H1 (cell line): ENCODE measurements at regions not wholly inside any gene's neighbourhood (a gene's known extent, or its start where the extent isn't known, plus 50 kb on each side); places are given as distances from the start of the nearest gene placed in this dataset.

Experiments used
- CTCF ChIA-PET: fragments of 300-600 bp; sonication (Branson Sonifier 250); formaldehyde crosslinking; loops from one replicate; lab custom pipeline; 2021; ENCODE audit not compliant: partially characterized antibody; lab: Charles Lee
- POLR2A ChIA-PET: fragments of 300-600 bp; sonication (Branson Sonifier 250); formaldehyde crosslinking; loops from one replicate; lab custom pipeline; 2021; ENCODE audit warnings: inconsistent platforms; ENCODE audit not compliant: partially characterized antibody; lab: Charles Lee
- DNase-seq, 2 experiments: peaks; one replicate each; pipeline versions ENCODE4 v3.0.0 to v3.0.0-alpha.2; 2010 to 2022; ENCODE audit warnings: low spot score in 2 of 2, low read depth in 1 of 2, mixed read lengths in 1 of 2
- FAIRE-seq: peaks from 2 replicates; lab custom pipeline; 2011; peaks lifted over from hg19 to GRCh38; lab: Jason Lieb, UNC
- H2AFZ ChIP-seq: 2 replicates; pipeline ENCODE4 v1.8.1; 2012; ENCODE audit warnings: low read length, inconsistent platforms
- H2AK5ac ChIP-seq: 2 replicates; pipeline ENCODE4 v1.6.1; 2013; ENCODE audit warnings: low read depth, low read length
- H2BK120ac ChIP-seq: replicated peaks from 2 replicates; pipeline ENCODE3; 2013; ENCODE audit warnings: low read depth, low read length, inconsistent platforms
- H2BK12ac ChIP-seq: 2 replicates; pipeline ENCODE4 v1.6.1; 2013; ENCODE audit warnings: low read depth, low read length
- H2BK15ac ChIP-seq: 2 replicates; pipeline ENCODE4 v1.6.1; 2013; ENCODE audit warnings: low read length
- H2BK20ac ChIP-seq: 2 replicates; pipeline ENCODE4 v1.6.1; 2013; ENCODE audit warnings: low read length
- H2BK5ac ChIP-seq: 2 replicates; pipeline ENCODE4 v1.6.1; 2013; ENCODE audit warnings: low read depth, low read length
- H3K14ac ChIP-seq: 2 replicates; pipeline ENCODE4 v1.6.1; 2013; ENCODE audit warnings: inconsistent platforms; ENCODE audit not compliant: insufficient read length
- H3K18ac ChIP-seq: 2 replicates; pipeline ENCODE4 v1.6.1; 2013; ENCODE audit warnings: low read length; ENCODE audit errors: extremely low read depth
- H3K23ac ChIP-seq: 2 replicates; pipeline ENCODE4 v1.6.1; 2013; ENCODE audit warnings: inconsistent platforms; ENCODE audit not compliant: insufficient read length
- H3K23me2 ChIP-seq: 2 replicates; pipeline ENCODE4 v1.6.1; 2013; ENCODE audit warnings: low read depth, low read length
- H3K27ac ChIP-seq: 2 replicates; pipeline ENCODE4 v1.6.1; 2011; ENCODE audit warnings: low read depth, low read length, inconsistent platforms
- H3K27me3 ChIP-seq, 4 experiments: replicated peaks in 1 of 4; 1 replicate in 1 of 4; 2 replicates in 3 of 4; pipeline versions ENCODE4 v1.6.1 to v1.8.1; 2011 to 2013; ENCODE audit warnings: low read length in 3 of 4, mild to moderate bottlenecking in 3 of 4, inconsistent platforms in 2 of 4, mixed read lengths in 2 of 4, moderate library complexity in 1 of 4; ENCODE audit not compliant: control insufficient read depth in 3 of 4, insufficient read depth in 3 of 4; ENCODE audit errors: extremely low read depth in 1 of 4
- H3K36me3 ChIP-seq, 4 experiments: 2 replicates each; pipeline versions ENCODE4 v1.6.1 to v1.8.1; 2011 to 2013; ENCODE audit warnings: mild to moderate bottlenecking in 4 of 4, low read length in 3 of 4, moderate library complexity in 2 of 4, control low read depth in 1 of 4, inconsistent platforms in 1 of 4; ENCODE audit not compliant: insufficient read depth in 4 of 4, control insufficient read depth in 2 of 4
- H3K4ac ChIP-seq: replicated peaks from 2 replicates; pipeline ENCODE3; 2013; ENCODE audit warnings: low read length, low read depth, mixed read lengths, inconsistent platforms; ENCODE audit not compliant: insufficient read length
- H3K4me1 ChIP-seq, 4 experiments: replicated peaks in 1 of 4; 1 replicate in 1 of 4; 2 replicates in 3 of 4; pipeline versions ENCODE4 v1.6.1 to v1.8.1; 2011 to 2013; ENCODE audit warnings: low read length in 3 of 4, inconsistent platforms in 2 of 4, mixed read lengths in 1 of 4; ENCODE audit not compliant: insufficient read depth in 4 of 4, control insufficient read depth in 3 of 4
- H3K4me2 ChIP-seq, 2 experiments: 2 replicates each; pipeline versions ENCODE4 v1.6.1 to v1.8.1; 2011 to 2013; ENCODE audit warnings: low read depth in 2 of 2, low read length in 2 of 2, control low read depth in 1 of 2, inconsistent platforms in 1 of 2, mild to moderate bottlenecking in 1 of 2; ENCODE audit not compliant: insufficient read depth in 1 of 2
- H3K4me3 ChIP-seq, 4 experiments: fragments of 200-600, 300-600 bp in 1 of 4; sonication (generic), shearing (Covaris generic), sonication (Bioruptor Twin) in 1 of 4; 2 replicates each; pipeline versions ENCODE4 v1.5.1 to v1.8.1; 2011 to 2016; ENCODE audit warnings: low read length in 4 of 4, low read depth in 3 of 4, control low read depth in 2 of 4, inconsistent platforms in 2 of 4, mild to moderate bottlenecking in 2 of 4, mixed read lengths in 1 of 4, moderate library complexity in 1 of 4; ENCODE audit not compliant: insufficient read depth in 2 of 4; ENCODE audit errors: extremely low read depth in 1 of 4
- H3K56ac ChIP-seq: replicated peaks from 2 replicates; pipeline ENCODE3; 2013; ENCODE audit warnings: low read depth, mild to moderate bottlenecking, mixed read lengths, low read length, inconsistent platforms; ENCODE audit not compliant: insufficient read length
- H3K79me1 ChIP-seq: 2 replicates; pipeline ENCODE4 v1.6.1; 2013; ENCODE audit warnings: low read depth, low read length, control low read depth
- H3K79me2 ChIP-seq, 2 experiments: 2 replicates each; pipeline versions ENCODE4 v1.6.1 to v1.8.1; 2012 to 2013; ENCODE audit warnings: low read length in 2 of 2, mild to moderate bottlenecking in 2 of 2, inconsistent platforms in 1 of 2; ENCODE audit not compliant: insufficient read depth in 2 of 2, control insufficient read depth in 1 of 2
- H3K9ac ChIP-seq, 4 experiments: replicated peaks in 1 of 4; 1 replicate in 1 of 4; 2 replicates in 3 of 4; pipeline versions ENCODE4 v1.6.1 to v1.8.1; 2011 to 2013; ENCODE audit warnings: low read depth in 3 of 4, low read length in 3 of 4, control low read depth in 2 of 4, mild to moderate bottlenecking in 2 of 4, moderate library complexity in 2 of 4, inconsistent platforms in 1 of 4; ENCODE audit errors: extremely low read depth in 1 of 4
- H3K9me3 ChIP-seq, 2 experiments: 2 replicates each; pipeline versions ENCODE4 v1.6.1 to v1.8.1; 2012 to 2013; ENCODE audit warnings: mild to moderate bottlenecking in 2 of 2, moderate library complexity in 2 of 2, control low read depth in 1 of 2, inconsistent platforms in 1 of 2, low read depth in 1 of 2, low read length in 1 of 2, mixed read lengths in 1 of 2; ENCODE audit not compliant: insufficient read depth in 2 of 2
- H4K20me1 ChIP-seq, 2 experiments: replicated peaks in 1 of 2; 2 replicates each; pipeline versions ENCODE3 to v1.8.1; 2011 to 2013; ENCODE audit warnings: inconsistent platforms in 2 of 2, low read length in 2 of 2, mild to moderate bottlenecking in 1 of 2; ENCODE audit not compliant: insufficient read depth in 2 of 2, control insufficient read depth in 1 of 2
- H4K5ac ChIP-seq: 2 replicates; pipeline ENCODE4 v1.6.1; 2013; ENCODE audit warnings: low read length, low read depth, mixed read lengths, inconsistent platforms; ENCODE audit not compliant: insufficient read length
- H4K8ac ChIP-seq: 2 replicates; pipeline ENCODE4 v1.8.0; 2013; ENCODE audit warnings: mild to moderate bottlenecking, moderate library complexity, low read length, inconsistent platforms; ENCODE audit not compliant: insufficient read depth; ENCODE audit errors: extremely low read depth
- H4K91ac ChIP-seq: replicated peaks from 2 replicates; pipeline ENCODE3; 2013; ENCODE audit warnings: low read length, mixed read lengths, inconsistent platforms; ENCODE audit not compliant: insufficient read length
- CHD1 ChIP-seq: IDR thresholded peaks from 2 replicates; pipeline ENCODE4 v1.6.1; 2012; ENCODE audit warnings: low read depth, low read length, improper control_type of control experiment
- TCF12 ChIP-seq: IDR thresholded peaks from 2 replicates; pipeline ENCODE4 v1.6.1; 2011; ENCODE audit warnings: low read depth, mild to moderate bottlenecking, low read length
- WGBS, 2 experiments: shearing (Covaris generic) in 1 of 2; methylation state at CpG; one replicate each; pipeline versions ENCODE4 v1.1.6 to v1.1.7; 2013 to 2015; ENCODE audit warnings: low lambda C conversion rate in 2 of 2, mixed read lengths in 2 of 2, inconsistent platforms in 1 of 2, low coverage in 1 of 2, missing lambda C conversion rate in 1 of 2; ENCODE audit not compliant: insufficient replicate concordance in 2 of 2, insufficient coverage in 1 of 2, insufficient read length in 1 of 2; ENCODE audit errors: extremely low coverage in 1 of 2, missing lambda C conversion rate in 1 of 2; 5-methylcytosine and 5-hydroxymethylcytosine counted together
- TF ChIP-seq, protein P1 (sequence below), 3 experiments: IDR thresholded peaks; 1 replicate in 2 of 3; 2 replicates in 1 of 3; pipeline versions ENCODE4 v1.5.1 to v1.6.1; 2011; ENCODE audit warnings: low read length in 3 of 3, mild to moderate bottlenecking in 3 of 3, inconsistent platforms in 2 of 3, low read depth in 1 of 3, moderate library complexity in 1 of 3; ENCODE audit not compliant: insufficient read depth in 1 of 3; ENCODE audit errors: control extremely low read depth in 1 of 3

DNA sequence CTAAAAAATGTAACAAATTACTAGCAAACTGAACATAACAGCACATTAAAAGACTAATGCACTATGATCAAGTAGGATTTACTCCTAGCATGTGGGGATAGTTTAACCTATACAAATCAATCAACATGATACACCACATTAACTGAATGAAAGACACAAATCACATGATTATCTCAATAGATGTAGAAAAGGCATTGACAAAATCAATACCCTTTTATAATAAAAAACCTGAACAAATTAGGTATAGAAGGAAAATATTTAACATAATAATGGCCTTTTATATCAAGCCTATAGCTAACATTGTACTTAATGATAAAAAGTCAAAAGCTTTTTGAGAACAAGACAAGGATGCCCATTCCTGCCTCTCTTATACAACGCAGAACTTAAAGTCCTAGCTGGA is 540.0 kb downstream of the RERGL start:
- POLR2A ChIA-PET, result no interaction called here
- H3K56ac ChIP-seq, result no peak overlapping the region
- H4K20me1 ChIP-seq, result no peaks in the 10 kb centered on the region
- H2BK15ac ChIP-seq, result no peak overlapping the region
- H3K4ac ChIP-seq, result no peak overlapping the region
- H3K23ac ChIP-seq, result no peak overlapping the region
- H3K4me2 ChIP-seq, result no peak overlapping the region
- H2BK5ac ChIP-seq, result no peak overlapping the region
- no peak overlapping the region for H3K14ac ChIP-seq
- no peak overlapping the region for H2BK120ac ChIP-seq
- DNase-seq (no peak), FAIRE-seq (no peak)
- no peaks in the 10 kb centered on the region for H3K9me3 ChIP-seq
- no peak overlapping the region for H4K91ac ChIP-seq
- CTCF ChIA-PET, result interaction anchor here (0.6 to 1.6 kb wide), 3 partner anchors 20 to 705 kb away, joined by 3 to 5 read pairs (median 4); no protein-coding TSS in a partner anchor
- no peak overlapping the region for H2AFZ ChIP-seq
- H3K23me2 ChIP-seq, result no peaks in the 10 kb centered on the region
- no peak overlapping the region for H4K8ac ChIP-seq
- no peak overlapping the region for H3K9ac ChIP-seq
- H4K5ac ChIP-seq, result no peak overlapping the region
- no peak overlapping the region for H3K27ac ChIP-seq
- H3K27me3 ChIP-seq, result no peaks in the 10 kb centered on the region
- no peaks in the 10 kb centered on the region for H3K36me3 ChIP-seq
- H2BK20ac ChIP-seq, result no peak overlapping the region
- no peak overlapping the region for H2AK5ac ChIP-seq
- H2BK12ac ChIP-seq, result no peak overlapping the region
- WGBS, 2 experiments, result 95% methylated on average over 1 of the region's 1 CpG; no CpG with 5 or more reads in 1 of the 2 experiments
- no peaks in the 10 kb centered on the region for H3K79me1 ChIP-seq
- no peaks in the 10 kb centered on the region for H3K79me2 ChIP-seq
- no peaks in the 10 kb centered on the region for H3K4me1 ChIP-seq
- H3K4me3 ChIP-seq, result no peak overlapping the region
- H3K18ac ChIP-seq, result no peak overlapping the region
- TF ChIP-seq TCF12 (no peak), CHD1 (no peak)
- TF ChIP-seq, protein P1, sequence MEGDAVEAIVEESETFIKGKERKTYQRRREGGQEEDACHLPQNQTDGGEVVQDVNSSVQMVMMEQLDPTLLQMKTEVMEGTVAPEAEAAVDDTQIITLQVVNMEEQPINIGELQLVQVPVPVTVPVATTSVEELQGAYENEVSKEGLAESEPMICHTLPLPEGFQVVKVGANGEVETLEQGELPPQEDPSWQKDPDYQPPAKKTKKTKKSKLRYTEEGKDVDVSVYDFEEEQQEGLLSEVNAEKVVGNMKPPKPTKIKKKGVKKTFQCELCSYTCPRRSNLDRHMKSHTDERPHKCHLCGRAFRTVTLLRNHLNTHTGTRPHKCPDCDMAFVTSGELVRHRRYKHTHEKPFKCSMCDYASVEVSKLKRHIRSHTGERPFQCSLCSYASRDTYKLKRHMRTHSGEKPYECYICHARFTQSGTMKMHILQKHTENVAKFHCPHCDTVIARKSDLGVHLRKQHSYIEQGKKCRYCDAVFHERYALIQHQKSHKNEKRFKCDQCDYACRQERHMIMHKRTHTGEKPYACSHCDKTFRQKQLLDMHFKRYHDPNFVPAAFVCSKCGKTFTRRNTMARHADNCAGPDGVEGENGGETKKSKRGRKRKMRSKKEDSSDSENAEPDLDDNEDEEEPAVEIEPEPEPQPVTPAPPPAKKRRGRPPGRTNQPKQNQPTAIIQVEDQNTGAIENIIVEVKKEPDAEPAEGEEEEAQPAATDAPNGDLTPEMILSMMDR (IDR thresholded peaks at IDR 0.05; ENCODE audit: control extremely low read depth in 1 of 3, insufficient read depth in 1 of 3, low read depth in 1 of 3, low read length in 3 of 3), result no peak
